ENCODE measurements at regions not wholly inside any gene's neighbourhood (a gene's known extent, or its start where the extent isn't known, plus 50 kb on each side); places are given as distances from the start of the nearest gene placed in this dataset.

GRCh38 chr2:128420131-128420530, 101.5 kb upstream of the HS6ST1 start:
- Histone ChIP-seq H4K20me1 (ENCODE audit: low read depth, low read length) (no peaks in the 10 kb centered on the region), H3K79me2 (ENCODE audit: insufficient read depth, low read length) (no peaks in the 10 kb centered on the region), H3K27me3 (ENCODE audit: low read length) (no peaks in the 10 kb centered on the region), H2AFZ (ENCODE audit: low read depth, low read length, severe bottlenecking) (no peak overlapping the region), H3K36me3 (ENCODE audit: low read length) (no peaks in the 10 kb centered on the region), H3K4me3 (ENCODE audit: insufficient read depth, low read length, poor library complexity, severe bottlenecking) (no peak overlapping the region), H3K9me2 (replicated peaks; ENCODE audit: insufficient read depth, low read length) (no peaks in the 10 kb centered on the region), H3K9ac (ENCODE audit: low read length) (no peak overlapping the region), H3K9me3 (ENCODE audit: insufficient read depth, low read length) (no peaks in the 10 kb centered on the region), H3K27ac (ENCODE audit: low read depth, low read length) (no peak overlapping the region), H3F3A (ENCODE audit: insufficient read depth) (no peaks in the 10 kb centered on the region), H3K4me2 (ENCODE audit: low read depth, low read length, poor library complexity, severe bottlenecking) (no peak overlapping the region)
- TF ChIP-seq EZH2phosphoT487 (conservative IDR thresholded peaks at IDR 0.05; ENCODE audit: low read length) (no peak), CTCF (IDR thresholded peaks at IDR 0.05; ENCODE audit: insufficient read depth, low read length, poor library complexity, severe bottlenecking) (no peak)

GRCh38 chr2:128420776-128421175, 102.1 kb upstream of the HS6ST1 start:
- Histone ChIP-seq H3K4me3 (ENCODE audit: insufficient read depth, low read length, poor library complexity, severe bottlenecking) (no peak overlapping the region), H3K9ac (ENCODE audit: low read length) (no peak overlapping the region), H2AFZ (ENCODE audit: low read depth, low read length, severe bottlenecking) (no peak overlapping the region), H3K36me3 (ENCODE audit: low read length) (no peaks in the 10 kb centered on the region), H3K79me2 (ENCODE audit: insufficient read depth, low read length) (no peaks in the 10 kb centered on the region), H3K27ac (ENCODE audit: low read depth, low read length) (no peak overlapping the region), H3K4me2 (ENCODE audit: low read depth, low read length, poor library complexity, severe bottlenecking) (no peak overlapping the region), H3K9me2 (replicated peaks; ENCODE audit: insufficient read depth, low read length) (no peaks in the 10 kb centered on the region), H3K27me3 (ENCODE audit: low read length) (no peaks in the 10 kb centered on the region), H4K20me1 (ENCODE audit: low read depth, low read length) (no peaks in the 10 kb centered on the region), H3K9me3 (ENCODE audit: insufficient read depth, low read length) (no peaks in the 10 kb centered on the region), H3F3A (ENCODE audit: insufficient read depth) (no peaks in the 10 kb centered on the region)
- TF ChIP-seq CTCF (IDR thresholded peaks at IDR 0.05; ENCODE audit: insufficient read depth, low read length, poor library complexity, severe bottlenecking) (no peak), EZH2phosphoT487 (conservative IDR thresholded peaks at IDR 0.05; ENCODE audit: low read length) (no peak)

GRCh38 chr2:128421286-128421685, 102.6 kb upstream of the HS6ST1 start:
- Histone ChIP-seq H3K4me2 (ENCODE audit: low read depth, low read length, poor library complexity, severe bottlenecking) (no peak overlapping the region), H3K9me2 (replicated peaks; ENCODE audit: insufficient read depth, low read length) (no peaks in the 10 kb centered on the region), H3K9ac (ENCODE audit: low read length) (no peak overlapping the region), H3K79me2 (ENCODE audit: insufficient read depth, low read length) (no peaks in the 10 kb centered on the region), H3K27ac (ENCODE audit: low read depth, low read length) (no peak overlapping the region), H2AFZ (ENCODE audit: low read depth, low read length, severe bottlenecking) (no peak overlapping the region), H3K9me3 (ENCODE audit: insufficient read depth, low read length) (no peaks in the 10 kb centered on the region), H3F3A (ENCODE audit: insufficient read depth) (no peaks in the 10 kb centered on the region), H3K4me3 (ENCODE audit: insufficient read depth, low read length, poor library complexity, severe bottlenecking) (no peak overlapping the region), H3K36me3 (ENCODE audit: low read length) (no peaks in the 10 kb centered on the region), H3K27me3 (ENCODE audit: low read length) (no peaks in the 10 kb centered on the region), H4K20me1 (ENCODE audit: low read depth, low read length) (no peaks in the 10 kb centered on the region)
- no peak for TF ChIP-seq CTCF (IDR thresholded peaks at IDR 0.05; ENCODE audit: insufficient read depth, low read length, poor library complexity, severe bottlenecking)
- TF ChIP-seq EZH2phosphoT487 (conservative IDR thresholded peaks at IDR 0.05; ENCODE audit: low read length), result no peak
